GM19463 (cell line): ENCODE measurements at regions not wholly inside any gene's neighbourhood (a gene's known extent, or its start where the extent isn't known, plus 50 kb on each side); places are given as distances from the start of the nearest gene placed in this dataset.
"Not testable (repeated sequence)": the region's sequence is repeated elsewhere in the genome, so short reads cannot be mapped to it uniquely, and the experiment has no call there.

Experiments
- ATAC-seq: cut with Tn5 transposase; IDR thresholded peaks from one replicate; pipeline ENCODE4 v1.9.1; 2021; ENCODE audit warnings: mild to moderate bottlenecking, moderate library complexity; ENCODE audit not compliant: unreplicated experiment

DNA sequence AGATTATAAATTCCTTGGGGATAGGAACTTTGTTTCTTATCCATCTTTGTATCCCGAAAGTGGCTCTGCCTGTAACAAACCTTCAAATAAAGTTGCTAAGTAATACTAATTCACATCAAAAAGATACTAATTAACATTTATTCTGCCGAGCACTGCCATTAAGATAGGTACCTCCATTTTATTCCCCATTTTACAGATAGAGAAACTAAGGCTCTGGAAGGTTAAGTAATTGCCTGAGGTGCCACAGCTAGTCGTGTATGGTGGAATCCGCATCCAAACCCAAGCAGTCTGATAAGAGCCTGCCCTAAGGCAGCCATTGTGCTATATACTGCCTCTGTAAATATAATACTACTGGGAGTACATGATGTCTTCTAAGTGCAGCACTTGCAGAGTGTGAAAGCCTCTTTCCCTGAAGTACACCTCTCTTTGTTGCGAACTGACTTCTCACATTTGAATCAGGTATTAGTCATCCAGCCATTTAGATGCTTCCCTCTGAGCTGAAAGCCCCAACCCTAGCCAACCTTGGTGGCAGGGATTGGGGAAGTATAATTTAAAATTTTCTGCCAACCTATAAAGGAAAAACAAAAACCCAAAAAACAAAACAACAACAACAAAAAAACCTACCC is 78.5 kb upstream of the CHD2 start:
- ATAC-seq: no peak

DNA sequence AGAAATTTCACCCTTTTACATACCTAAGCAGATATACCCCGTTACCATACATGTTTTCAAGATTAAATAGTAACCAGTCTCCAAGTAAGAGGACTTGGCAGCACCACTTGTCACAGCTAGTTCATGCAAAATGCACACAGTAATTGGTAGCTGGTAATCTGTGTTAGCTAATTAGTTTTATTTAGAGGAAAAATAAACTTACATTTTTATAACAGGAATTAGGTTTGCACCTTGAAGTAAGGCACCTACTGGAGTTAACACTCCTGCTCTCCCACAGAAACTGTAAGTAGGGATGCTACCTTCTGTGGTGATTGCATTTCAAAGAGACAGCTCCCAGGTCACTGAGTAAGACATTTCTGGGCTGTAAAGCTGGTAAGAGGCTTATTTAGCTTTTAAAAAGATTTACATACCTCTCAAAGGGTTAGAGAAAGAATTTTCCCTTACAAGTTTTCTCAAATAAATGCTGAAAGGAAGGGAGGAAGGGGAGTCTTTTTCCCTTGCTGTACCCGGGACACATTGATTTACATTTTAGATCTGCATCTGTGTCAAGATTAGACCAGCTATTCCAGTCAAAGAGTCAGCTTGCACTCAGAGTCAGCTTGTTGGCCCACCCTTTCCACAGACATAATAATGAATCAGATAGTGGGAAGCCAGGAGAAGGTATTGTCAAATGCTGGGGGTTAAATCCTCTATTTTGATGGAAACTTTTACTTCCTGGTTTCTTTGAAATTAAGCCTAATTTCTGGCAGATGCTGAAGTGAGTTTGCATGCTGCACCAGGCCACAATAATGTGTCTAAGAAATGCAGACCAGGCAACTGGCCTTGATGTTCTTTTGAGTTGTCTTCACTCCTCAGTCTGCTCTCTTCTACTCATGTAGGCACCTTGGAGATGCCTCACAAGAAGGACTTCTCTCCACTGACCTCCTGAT is 77.6 kb upstream of the CHD2 start:
- ATAC-seq: no peak

DNA sequence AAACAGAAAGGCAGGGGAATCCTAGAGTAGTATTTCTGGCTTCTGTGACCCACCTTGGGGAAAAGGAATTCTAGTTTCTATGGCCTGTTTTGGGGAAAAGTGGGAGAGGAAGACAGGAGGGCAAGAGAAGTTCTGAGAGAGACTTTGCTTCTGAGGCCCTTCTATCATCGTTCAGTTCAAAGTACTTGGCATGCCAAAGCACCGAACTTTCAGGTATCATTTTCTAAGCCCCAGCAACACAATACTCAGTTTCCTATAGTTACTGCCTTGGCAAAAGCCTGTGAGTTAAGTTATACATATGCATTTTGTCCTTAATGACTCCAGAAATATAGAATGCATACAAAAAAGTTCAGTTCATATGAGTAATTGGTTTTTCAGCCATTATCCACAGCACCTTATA is 74.1 kb upstream of the CHD2 start:
- no peak for ATAC-seq

DNA sequence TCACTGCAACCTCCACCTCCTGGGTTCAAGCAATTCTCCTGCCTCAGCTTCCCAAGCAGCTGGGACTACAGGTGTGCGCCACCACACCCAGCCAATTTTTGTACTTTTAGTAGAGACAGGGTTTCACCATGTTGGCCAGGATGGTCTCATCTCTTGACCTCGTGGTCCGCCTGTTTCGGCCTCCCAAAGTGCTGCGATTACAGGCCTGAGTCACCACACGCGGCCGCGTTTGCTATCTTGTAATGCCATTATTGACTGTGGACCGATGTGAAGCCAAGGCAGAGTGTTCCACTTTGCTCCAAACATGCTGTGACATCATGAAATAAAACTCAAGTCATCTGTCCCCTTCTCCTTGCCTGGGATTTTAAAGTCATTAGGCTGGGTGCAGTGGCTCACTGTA is 72.1 kb upstream of the CHD2 start:
- ATAC-seq: not testable (repeated sequence)

DNA sequence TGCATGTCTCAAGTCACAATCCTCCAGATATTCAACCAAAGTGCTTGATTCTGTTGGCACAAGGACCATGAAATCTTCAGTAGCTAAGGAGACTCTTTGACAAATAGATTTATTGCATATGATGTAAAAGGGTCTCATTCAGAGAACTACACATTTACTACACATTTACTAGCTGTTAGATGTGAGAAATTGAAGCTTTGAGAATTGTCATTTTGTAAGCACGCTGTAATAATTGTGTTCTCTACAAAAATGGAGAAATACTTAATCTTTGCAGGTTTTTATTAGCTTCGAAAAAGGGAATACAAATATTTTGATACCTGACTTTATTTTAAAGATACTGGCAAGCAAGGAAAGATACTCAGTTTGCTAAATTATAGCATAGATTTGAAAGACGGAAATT is 70.2 kb upstream of the CHD2 start:
- ATAC-seq: no peak

DNA sequence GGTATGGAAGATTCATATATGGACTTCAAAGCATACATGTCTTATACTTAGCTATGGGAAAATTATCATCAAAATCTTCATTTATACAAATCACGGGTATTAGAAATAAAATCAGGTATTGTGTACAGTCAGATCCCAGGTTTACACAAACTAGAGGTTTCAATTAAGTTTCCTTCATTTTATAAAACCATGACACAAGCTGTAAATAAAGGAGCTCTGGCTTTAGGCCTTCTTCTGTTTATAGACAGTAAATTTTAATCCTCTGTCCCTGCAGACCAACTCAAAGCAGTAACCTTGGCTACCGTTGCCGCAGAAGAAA is 68.8 kb upstream of the CHD2 start:
- no peak for ATAC-seq

DNA sequence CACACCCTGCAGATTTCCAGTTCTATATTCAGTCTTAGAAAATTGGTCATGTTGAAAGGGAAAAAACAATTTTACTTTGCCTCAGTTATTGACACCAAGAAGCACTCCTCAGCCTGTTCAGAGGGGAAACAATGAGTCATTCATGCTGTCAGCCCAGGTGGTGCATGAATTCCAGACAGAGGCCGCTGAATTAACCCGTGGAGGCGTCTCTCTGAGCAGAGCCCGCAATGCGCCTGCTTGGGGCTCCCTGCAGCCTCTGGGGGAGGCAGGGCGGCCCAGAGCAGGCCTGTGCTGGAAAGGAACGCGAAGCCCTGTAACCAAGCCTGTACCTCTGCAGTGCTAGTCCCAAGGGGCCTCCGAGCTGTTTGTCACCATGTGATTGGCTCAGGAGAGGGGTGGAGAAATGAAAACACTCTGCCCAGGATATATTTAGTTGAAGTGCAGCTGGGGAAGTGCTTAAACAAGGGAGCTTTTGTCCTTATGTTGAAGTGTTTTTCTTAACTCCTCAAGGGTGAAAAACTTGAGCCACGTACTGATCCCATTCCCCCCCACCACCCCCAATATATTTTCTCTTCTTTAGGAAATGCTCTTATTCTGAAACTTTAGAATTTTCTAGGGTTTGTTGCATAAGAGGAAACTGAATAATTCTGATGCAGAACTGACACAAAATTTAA is 68.3 kb upstream of the CHD2 start:
- ATAC-seq: peak; percentile 95

DNA sequence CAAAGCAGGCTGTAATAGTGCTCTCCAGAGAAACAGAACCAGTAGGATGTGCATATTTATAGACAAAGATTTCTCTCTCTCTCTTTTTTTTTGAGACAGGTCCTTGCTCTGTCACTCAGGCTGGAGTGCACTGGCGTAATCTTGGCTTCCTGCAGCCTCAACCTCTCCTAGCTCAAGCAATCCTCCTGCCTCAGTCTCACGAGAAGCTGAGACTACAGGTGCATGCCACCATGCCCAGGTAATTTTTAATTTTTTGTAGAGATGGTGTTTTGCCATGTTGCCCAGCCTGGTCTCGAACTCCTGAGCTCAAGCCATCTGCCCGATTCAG is 67.1 kb upstream of the CHD2 start:
- no peak for ATAC-seq

DNA sequence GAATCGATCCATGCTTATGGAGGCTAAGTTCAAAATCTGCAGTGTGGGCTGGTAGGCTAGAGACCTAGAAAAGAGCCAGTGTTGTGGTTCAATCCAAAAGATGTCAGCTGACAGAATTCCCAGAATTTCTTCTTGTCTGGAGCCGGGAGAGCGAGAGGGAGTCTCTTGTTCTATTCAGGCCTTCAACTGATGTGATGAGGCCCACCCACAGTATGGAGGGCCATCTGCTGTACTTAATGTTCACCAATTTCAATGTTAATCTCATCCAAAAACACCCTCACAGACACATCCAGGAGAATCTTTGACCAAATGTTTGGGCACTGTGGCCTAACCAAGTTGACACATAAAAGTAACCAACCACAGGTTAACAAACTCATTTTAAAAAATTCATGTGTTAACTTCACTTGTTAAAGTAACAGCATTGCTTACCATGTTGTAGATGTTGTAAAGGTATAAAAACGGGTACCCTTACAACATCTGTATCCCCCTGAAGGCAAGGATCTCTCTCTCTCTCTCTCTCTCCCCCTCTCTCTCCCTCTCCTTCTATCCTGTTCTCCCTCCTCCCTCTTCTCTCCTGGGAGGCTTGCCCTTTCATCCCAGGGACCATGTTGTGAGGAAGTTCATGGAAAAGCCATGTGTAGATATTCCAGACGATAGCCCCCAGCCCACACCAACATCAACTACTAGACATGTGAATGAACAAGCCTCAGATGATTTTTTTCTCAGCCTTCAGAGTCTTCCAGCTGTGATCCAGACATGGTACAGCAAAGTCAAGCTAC is 66.4 kb upstream of the CHD2 start:
- ATAC-seq: no peak

DNA sequence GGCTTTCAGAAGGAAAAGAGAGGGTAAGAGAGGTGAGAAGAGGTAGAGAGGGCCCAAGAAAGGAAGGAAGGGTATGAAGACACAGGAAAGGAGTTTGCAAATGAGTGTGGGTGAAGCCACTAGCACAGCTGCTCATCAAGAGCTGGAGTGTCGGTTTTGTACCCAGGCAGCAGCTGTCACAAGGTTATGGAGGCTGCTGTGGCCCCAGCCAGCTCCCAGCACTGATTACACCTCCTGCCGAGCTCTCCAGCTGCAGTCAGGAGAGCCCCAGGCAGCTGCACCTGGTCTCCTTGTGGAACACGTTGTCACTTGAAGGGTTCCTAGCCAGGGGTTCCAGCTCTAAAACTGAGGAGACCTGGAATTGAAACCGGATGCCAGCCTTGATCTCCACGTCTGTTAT is 60.4 kb upstream of the CHD2 start:
- ATAC-seq: peak; percentile 97

DNA sequence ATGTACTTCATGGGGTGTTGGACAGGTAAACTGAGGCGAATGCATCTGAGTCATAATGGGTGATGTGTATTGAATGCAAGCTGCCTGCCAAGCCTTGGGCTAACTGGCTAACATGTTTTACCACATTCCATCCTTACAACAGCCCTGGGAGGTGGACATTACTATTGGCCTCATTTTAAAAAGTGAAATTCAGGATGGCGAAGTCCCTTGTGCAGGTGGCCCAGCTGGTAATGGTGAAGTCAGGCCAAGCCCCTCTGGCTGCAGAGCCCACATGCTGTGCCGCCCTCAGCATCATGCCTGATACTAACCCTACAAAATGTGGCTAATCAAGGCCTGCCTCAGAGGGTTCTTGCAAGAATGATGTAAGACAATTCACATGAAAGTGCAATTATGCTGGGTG is 60.0 kb upstream of the CHD2 start:
- no peak for ATAC-seq

DNA sequence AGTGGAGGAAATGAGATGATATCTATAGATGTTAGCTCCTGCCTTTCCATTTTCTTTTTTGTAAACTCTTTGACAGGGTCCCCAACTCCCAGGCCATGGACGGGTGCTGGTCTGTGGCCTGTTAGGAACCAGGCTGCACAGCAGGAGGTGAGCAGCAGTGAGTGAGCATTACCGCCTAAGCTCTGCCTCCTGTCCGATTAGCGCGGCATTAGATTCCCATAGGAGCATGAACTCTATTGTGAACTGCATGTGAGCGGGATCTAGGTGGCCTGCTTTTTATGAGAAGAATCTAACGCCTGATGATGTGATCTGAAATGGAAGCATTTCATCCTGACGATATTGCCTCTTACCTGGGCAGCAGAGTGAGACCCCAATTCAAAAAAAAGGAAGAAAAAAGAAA is 56.8 kb upstream of the CHD2 start:
- ATAC-seq: no peak

DNA sequence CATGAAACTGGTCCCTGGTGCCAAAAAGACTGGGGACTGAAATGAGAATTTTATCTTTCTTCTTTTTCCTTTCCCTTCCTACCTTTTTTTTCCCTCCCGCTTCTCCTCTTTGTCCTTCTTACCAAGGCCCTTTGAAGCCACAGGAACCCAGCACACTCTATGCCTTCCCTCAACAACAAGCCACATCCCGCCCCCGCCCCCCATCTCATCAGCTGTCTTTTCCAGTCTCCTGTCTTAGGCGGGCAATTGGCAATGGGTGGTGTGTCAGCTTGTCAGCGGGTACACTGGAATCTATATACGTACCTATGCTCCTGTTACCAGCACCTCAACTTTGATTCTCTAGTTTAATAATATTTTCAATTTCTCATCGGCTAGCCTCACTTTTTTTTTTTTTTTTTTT is 56.3 kb upstream of the CHD2 start:
- no peak for ATAC-seq

DNA sequence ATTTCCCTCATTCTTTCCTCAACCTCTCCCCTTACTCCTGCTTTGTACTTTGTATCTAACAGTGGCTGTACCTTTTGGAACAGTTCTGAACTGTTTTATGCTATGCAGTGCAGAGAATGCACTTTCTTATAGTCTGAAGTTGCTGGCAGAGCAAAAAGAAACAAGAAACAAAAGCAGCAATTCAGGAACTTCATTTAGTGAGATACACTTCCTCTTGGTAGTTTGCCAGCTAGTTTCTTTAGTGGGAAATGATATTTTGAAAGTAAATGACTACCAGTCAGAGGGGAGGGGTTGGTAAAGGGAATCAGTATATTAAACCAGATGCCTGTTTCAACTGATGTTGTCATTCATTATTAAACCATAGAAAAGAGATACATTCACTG is 55.0 kb upstream of the CHD2 start:
- ATAC-seq: peak; percentile 69

DNA sequence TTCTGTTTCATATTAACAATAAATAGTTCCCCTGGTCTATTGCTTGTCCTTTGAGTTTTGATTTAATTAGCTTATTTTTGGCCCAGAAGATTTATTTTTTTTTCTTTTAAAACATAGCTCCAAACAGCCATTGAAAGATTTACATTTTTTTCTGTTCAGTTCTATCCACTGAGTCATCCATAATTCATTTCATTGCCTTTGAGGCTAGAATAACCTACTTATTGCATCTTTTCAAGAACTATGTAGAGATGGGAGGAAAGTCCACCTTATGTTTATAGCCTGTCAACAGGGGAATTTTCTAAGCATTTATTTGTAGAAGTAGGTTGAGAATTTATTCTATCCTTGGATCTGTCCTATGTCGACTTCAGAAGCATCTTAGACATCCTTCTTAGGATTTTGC is 53.4 kb upstream of the CHD2 start:
- ATAC-seq: no peak

DNA sequence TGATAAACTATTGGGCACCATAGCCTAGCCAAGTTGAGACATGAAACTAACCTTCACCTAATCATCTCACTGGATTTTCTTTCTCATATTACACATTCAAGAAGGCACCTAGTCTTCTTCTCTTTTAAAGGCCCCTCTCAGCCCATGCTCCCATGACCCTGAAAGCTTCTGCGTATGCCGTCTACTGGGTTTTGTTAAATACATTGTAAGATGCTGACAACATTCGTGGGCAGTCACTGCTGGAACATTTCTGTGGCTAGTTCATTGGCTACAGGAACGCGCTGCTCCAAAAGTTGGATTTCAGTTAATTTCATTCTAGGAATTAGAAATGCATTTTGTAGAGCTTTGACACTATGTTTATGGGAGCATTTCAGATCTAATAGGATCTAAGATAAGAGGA is 52.3 kb upstream of the CHD2 start:
- no peak for ATAC-seq

DNA sequence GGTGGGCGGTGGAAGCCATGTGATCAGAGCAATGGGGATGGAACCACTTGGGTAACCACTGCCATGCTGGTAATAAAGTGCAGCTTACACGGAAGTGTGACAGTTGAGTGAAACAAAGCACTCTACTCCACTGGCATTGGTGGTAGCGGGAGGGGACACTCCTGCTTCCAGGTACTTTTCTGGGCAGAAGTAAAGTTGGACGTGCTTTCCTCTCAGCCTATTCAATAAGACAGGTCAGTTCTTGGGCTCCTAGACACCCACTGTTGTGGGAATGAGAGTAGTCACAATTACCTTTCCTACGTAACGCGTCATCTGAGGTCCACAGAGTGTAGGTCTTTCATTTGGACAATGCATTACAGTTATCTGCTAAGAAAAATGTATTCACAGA is 51.7 kb upstream of the CHD2 start:
- no peak for ATAC-seq

DNA sequence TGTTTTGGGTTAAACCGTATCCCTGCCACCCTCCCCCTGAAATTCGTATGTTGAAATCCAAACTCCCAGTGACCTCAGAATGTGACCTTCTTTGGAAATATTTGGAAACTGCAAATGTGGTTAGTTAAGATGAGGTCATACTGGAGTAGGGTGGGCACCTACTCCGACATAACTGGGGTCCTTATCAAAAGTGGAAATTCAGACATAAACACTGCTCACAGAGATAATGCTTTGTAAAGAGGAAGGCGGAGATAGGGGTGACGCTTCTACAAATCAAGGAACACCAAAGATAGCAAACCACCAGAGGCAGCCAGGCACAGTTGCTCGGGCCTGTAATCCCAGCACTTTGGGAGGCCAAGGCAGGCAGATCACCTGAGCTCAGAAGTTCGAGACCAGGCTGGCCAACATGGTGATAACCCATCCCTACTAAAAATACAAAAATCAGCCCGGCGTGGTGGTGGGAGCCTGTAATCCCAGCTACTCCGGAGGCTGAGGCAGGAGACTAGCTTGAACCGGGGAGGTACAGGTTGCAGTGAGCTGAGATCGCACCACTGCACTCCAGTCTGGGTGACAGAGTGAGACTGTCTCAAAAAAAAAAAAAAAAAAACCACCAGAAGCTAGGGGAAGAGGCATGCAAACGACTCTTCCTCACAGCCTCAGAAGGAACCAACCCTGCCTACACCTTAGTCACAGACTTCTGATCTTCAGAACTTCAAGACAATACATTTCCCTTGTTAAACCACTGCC is 51.1 kb upstream of the CHD2 start:
- peak; percentile 51 for ATAC-seq

DNA sequence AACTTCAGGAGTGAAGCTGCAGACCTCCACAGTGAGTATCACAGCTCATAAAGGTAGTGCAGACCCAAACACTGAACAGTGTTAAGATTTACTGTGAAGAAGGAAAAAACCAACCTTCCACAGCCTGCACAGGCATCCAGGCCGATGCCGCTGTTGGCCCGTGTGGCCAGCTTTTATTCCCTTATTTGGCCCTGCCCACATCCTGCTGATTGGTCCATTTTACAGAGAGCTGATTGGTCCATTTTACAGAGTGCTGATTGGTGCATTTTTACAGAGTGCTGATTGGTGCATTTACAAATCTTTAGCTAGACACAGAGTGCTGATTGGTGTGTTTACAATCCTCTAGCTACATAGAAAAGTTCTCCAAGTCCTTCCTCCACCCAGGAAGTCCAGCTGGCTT is 49.9 kb upstream of the CHD2 start:
- ATAC-seq: not testable (repeated sequence)
